NCI-H460 (cell line): ENCODE measurements at regions not wholly inside any gene's neighbourhood (a gene's known extent, or its start where the extent isn't known, plus 50 kb on each side); places are given as distances from the start of the nearest gene placed in this dataset.

Experiments
- DNase-seq: peaks from one replicate; pipeline ENCODE4 v3.0.0-alpha.2; 2016; ENCODE audit warnings: low read depth; ENCODE audit errors: extremely low read depth
- small RNA-seq, 2 experiments: library from RNA; depleted of rRNA; stranded (forward); fragments of <200 nt; gene quantifications; one replicate each; pipeline ENCODE3, GENCODE V24; 2014

DNA sequence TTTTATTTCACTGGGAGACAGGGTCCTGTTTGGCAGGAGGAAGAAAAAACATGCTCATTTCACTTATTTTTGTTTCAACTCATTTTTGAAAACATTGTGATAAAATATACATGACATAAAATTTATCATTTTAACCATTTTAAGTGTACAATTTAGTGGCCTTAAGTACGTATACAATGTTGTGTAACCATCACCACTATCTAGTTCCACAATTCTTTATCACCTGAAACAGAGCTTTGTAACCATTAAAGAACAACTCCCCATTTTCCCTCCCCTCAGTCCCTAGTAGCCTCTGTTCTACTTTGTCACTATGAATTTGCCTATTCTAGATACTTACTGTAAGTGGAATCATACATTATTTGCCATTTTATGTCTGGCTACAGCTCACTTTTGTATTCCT lies 143.8 kb downstream of the GPAT3 start:
- DNase-seq, result no peak

DNA sequence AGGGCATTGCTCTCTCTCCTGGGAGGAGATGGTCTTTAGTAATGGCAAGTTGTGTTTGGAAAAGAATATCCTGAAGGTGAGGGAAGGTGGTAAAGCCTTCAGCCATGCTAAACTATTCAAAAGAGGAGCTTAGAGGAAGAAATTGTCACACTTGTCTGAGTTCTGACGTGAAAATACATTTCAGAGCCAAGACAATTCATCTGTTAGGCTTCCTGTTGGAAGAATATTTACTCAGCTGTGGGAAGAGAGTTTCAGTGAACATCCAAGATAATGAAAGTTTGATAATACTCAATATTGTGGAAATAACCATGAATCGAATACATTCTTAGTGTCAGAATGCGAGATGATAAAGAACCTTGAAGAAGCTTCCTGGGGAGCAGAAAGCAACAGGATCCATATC lies 143.3 kb downstream of the GPAT3 start:
- DNase-seq, result no peak

DNA sequence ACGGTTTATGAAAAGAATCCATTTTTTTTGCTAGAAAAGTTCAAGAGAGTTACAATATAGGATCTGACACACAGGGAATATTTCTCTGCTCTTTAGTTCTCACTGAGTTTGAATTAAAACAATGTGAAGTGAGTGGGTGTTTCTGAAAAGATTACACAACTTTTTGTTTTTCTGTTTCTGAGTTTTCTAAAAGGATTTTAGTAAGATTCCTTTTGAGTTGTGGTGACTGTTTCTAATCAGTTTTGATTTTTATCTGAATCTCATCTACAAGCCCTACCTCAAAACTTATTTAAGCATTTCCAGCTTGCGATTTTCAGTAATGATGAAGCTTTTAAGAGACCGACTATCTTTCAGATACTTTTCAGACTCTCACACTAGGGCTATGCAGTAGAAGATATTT lies 141.7 kb downstream of the GPAT3 start:
- DNase-seq, result no peak

DNA sequence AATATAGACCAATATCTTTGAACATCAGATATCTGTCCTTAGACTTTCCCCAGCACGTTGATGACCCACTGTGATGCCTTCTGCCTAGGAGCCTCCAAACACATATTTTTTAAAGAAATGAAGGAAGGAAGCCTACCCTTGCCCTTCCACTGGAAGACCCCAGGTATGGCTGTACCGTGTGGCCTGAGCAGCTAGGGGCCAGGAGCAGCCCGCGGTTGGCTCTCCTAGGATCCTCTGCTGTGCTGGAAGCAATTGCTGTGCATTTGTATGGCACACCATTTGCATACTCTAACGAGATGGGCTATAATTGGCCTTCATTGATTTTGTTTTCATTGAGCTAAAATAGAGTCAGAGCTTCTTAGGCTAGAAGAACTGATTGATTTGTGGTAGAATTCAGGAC lies 128.8 kb downstream of the GPAT3 start:
- no peak for DNase-seq

DNA sequence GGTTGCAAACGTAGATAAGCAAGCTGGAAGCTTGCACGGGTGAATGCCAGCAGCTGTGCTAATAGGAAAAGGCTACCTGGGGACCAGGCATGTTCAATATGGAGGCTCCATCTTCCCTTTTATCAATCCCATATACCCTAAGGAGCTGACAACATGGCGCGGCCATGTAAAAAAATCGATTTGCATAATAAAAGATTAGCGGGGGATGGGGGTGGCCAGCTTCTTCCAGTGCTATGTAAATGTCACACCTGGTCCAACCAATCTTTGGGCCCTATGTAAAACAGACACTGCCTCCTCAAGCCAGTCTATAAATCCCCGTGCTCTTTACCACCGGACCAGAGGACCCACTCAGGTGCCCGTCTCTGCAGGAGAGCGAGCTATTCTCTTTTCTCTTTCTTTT lies 128.2 kb downstream of the GPAT3 start:
- no peak for DNase-seq

DNA sequence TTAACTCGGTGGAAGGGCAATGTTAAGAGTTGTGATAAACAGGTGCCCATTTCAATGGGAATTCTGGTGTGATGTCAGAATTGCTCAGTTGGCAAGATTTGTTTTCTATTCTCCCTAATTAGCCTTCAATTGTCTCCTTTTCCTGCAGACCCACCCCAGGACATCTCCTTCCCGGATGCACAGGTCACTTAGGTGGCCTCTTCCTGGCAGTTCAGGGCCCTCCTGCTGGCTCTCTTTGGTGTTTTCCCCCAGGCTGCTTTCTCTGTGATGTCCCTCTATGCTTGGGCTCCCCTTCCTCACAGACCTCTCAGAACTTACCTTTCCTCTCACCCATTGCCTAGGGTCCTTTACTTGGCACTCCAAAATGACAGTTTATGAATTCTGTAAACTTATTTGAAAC lies 126.3 kb downstream of the GPAT3 start:
- DNase-seq, result no peak

DNA sequence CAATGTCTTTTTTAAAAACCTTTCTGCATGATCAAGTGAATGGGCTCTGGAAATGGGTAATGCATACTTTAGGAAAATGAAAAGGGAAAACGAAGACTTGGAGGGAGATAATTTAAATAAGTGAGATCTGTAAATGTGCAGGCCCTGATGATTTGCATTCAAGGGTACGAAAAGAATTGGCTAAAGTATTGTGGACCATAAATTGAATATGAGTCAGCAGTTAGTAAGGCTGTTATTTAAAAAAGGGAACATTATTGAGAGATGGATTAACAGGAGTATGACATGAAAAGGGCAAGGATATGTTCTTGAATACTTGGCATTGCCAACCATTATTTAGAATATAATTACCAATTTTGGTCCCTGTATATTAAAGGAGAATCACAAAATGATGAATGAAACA lies 125.5 kb downstream of the GPAT3 start:
- no peak for DNase-seq

DNA sequence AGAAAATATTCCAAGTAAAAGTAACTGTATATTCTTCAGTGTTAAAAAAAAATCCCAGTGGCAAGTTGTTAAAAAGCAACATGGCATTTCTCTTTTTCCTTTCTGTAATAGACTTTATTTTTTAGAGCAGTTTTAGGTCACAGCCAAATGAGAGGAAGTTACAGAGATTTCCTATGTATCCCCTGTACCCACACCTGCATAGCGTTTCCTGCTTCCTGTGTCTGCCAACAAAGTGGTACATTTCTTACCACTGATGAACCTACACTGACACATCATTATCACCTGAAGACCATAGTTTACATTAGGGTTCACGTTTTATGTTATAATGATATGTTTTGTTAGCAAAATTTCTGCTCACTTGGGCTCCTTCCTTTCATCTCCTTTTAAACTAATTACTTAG lies 124.7 kb downstream of the GPAT3 start:
- DNase-seq, result no peak

DNA sequence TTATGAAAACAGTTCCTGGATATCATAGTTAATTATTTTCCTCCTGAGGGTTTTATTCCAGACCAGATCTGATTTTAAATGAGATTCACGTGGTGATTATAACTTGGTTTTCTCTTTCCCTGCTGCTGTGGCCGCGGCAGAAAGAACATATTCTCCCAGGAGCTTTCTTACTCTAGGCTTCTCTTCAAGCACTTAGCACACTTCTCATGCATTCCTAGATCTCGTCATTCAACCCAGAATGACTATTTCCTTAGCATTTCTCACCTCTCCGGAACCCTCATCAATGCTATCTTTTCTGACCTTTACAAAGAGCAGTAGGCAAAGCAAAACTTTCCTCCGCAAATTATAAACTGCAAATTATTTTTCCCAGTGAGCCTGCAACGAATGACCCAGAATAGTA lies 122.9 kb downstream of the GPAT3 start:
- DNase-seq, result no peak

DNA sequence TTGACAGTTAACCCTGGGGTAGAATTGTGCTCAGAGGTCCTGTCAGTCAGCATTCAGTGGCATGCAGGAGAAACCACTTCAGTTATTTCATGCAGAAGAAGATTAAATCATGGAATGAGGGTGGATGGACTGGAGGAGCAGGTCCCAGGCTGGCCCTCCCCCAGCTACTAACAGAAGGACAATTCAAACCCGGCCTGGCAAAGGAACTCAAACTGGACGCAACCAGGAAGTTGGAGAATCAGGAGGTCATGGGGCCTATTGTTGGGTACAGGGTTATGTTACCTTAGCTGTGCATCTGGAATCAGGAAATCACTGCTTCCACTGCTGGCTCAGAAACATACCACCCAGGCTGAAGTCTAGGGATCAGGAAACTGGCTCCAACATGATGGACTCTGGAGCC lies 121.4 kb downstream of the GPAT3 start:
- DNase-seq, result no peak

Small RNA genes lying in the stretch of these regions (small RNA-seq; reads per million reads assigned to genes)
- 0 reads per million in 2 experiments for gene RNU6-774P
